ENCODE measurements at regions not wholly inside any gene's neighbourhood (a gene's known extent, or its start where the extent isn't known, plus 50 kb on each side); places are given as distances from the start of the nearest gene placed in this dataset.

- no peaks in the 10 kb centered on the region for H3K36me3 Mint-ChIP-seq
- H3K9me3 ChIP-seq (ENCODE audit: low read length): no peaks in the 10 kb centered on the region
- H3K27me3 ChIP-seq (ENCODE audit: insufficient read depth, low read length, poor library complexity, severe bottlenecking): no peaks in the 10 kb centered on the region
- peaks cover 4% of the 10 kb centered on the region in 2 donors for H3K27me3 Mint-ChIP-seq
- H3K27ac Mint-ChIP-seq: no peak overlapping the region
- H3K4me1 Mint-ChIP-seq: peaks cover 15 to 23% (median 20%) of the 10 kb centered on the region in 3 donors
- H3K27ac ChIP-seq (ENCODE audit: low read depth, low read length): no peak overlapping the region
- no peak overlapping the region for H3K4me3 ChIP-seq (ENCODE audit: low read length)
- DNase-seq: no peak
- H3K4me1 ChIP-seq (ENCODE audit: insufficient read depth, low read length): peaks cover 15% of the 10 kb centered on the region
- H3K4me3 Mint-ChIP-seq: no peak overlapping the region
- peaks cover 0 to 2% (median 0%) of the 10 kb centered on the region in 5 donors for H3K9me3 Mint-ChIP-seq
- no peaks in the 10 kb centered on the region for H3K36me3 ChIP-seq (ENCODE audit: insufficient read depth, low read length)
- ChIA-PET POLR2A (no interaction called here), CTCF (no interaction called here)
These were observed 187.9 kb downstream of the KDR start for GRCh38 chr4:54937501-54937900.

GRCh38 chr4:54933579-54933978 lies 191.8 kb downstream of the KDR start:
- no peak for DNase-seq
- Histone ChIP-seq H3K36me3 (ENCODE audit: insufficient read depth, low read length) (no peaks in the 10 kb centered on the region), H3K4me3 (ENCODE audit: low read length) (no peak overlapping the region), H3K27ac (ENCODE audit: low read depth, low read length) (no peak overlapping the region), H3K27me3 (ENCODE audit: insufficient read depth, low read length, poor library complexity, severe bottlenecking) (no peaks in the 10 kb centered on the region), H3K4me1 (ENCODE audit: insufficient read depth, low read length) (no peaks in the 10 kb centered on the region), H3K9me3 (ENCODE audit: low read length) (no peaks in the 10 kb centered on the region)
- Mint-ChIP-seq H3K9me3 (peaks cover 0 to 2% (median 0%) of the 10 kb centered on the region in 5 donors), H3K36me3 (no peaks in the 10 kb centered on the region), H3K4me3 (no peak overlapping the region), H3K27ac (no peak overlapping the region), H3K27me3 (peaks cover 4% of the 10 kb centered on the region in 2 donors), H3K4me1 (no peaks in the 10 kb centered on the region)
- CTCF ChIA-PET: no interaction called here
- POLR2A ChIA-PET: no interaction called here

GRCh38 chr4:54930226-54930625 lies 195.2 kb downstream of the KDR start:
- Mint-ChIP-seq H3K4me1 (no peaks in the 10 kb centered on the region), H3K9me3 (peaks cover 0 to 4% (median 3%) of the 10 kb centered on the region in 5 donors), H3K4me3 (no peak overlapping the region), H3K36me3 (peaks cover 0 to 3% (median 0%) of the 10 kb centered on the region in 3 donors), H3K27ac (no peak overlapping the region), H3K27me3 (no peaks in the 10 kb centered on the region)
- ChIA-PET CTCF (no interaction called here), POLR2A (no interaction called here)
- Histone ChIP-seq H3K4me3 (ENCODE audit: low read length) (no peak overlapping the region), H3K27ac (ENCODE audit: low read depth, low read length) (no peak overlapping the region), H3K4me1 (ENCODE audit: insufficient read depth, low read length) (no peaks in the 10 kb centered on the region), H3K9me3 (ENCODE audit: low read length) (no peaks in the 10 kb centered on the region), H3K27me3 (ENCODE audit: insufficient read depth, low read length, poor library complexity, severe bottlenecking) (no peaks in the 10 kb centered on the region), H3K36me3 (ENCODE audit: insufficient read depth, low read length) (no peaks in the 10 kb centered on the region)
- DNase-seq: no peak

GRCh38 chr4:54929459-54929858 lies 195.9 kb downstream of the KDR start:
- H3K4me3 ChIP-seq (ENCODE audit: low read length): no peak overlapping the region
- Mint-ChIP-seq H3K27ac (no peak overlapping the region), H3K9me3 (peaks cover 0 to 5% (median 3%) of the 10 kb centered on the region in 5 donors), H3K36me3 (peaks cover 0 to 3% (median 0%) of the 10 kb centered on the region in 3 donors), H3K27me3 (no peaks in the 10 kb centered on the region), H3K4me1 (no peaks in the 10 kb centered on the region), H3K4me3 (no peak overlapping the region)
- POLR2A ChIA-PET: no interaction called here
- no peak overlapping the region for H3K27ac ChIP-seq (ENCODE audit: low read depth, low read length)
- DNase-seq: no peak
- no peaks in the 10 kb centered on the region for H3K27me3 ChIP-seq (ENCODE audit: insufficient read depth, low read length, poor library complexity, severe bottlenecking)
- CTCF ChIA-PET: no interaction called here
- no peaks in the 10 kb centered on the region for H3K9me3 ChIP-seq (ENCODE audit: low read length)
- no peaks in the 10 kb centered on the region for H3K4me1 ChIP-seq (ENCODE audit: insufficient read depth, low read length)
- no peaks in the 10 kb centered on the region for H3K36me3 ChIP-seq (ENCODE audit: insufficient read depth, low read length)

GRCh38 chr4:54924891-54925290 lies 200.5 kb downstream of the KDR start:
- H3K9me3 Mint-ChIP-seq: peaks cover 0 to 9% (median 3%) of the 10 kb centered on the region in 5 donors
- ChIA-PET CTCF (no interaction called here), POLR2A (no interaction called here)

GRCh38 chr4:54915276-54915675 lies 210.1 kb downstream of the KDR start:
- no peak for DNase-seq
- H3K36me3 ChIP-seq (ENCODE audit: insufficient read depth, low read length): no peaks in the 10 kb centered on the region

More at GRCh38 chr4:54924891-54925290, 200.5 kb downstream of the KDR start:
- no peaks in the 10 kb centered on the region for H3K4me1 Mint-ChIP-seq
- no peak for DNase-seq
- Histone ChIP-seq H3K4me3 (ENCODE audit: low read length) (no peak overlapping the region), H3K9me3 (ENCODE audit: low read length) (no peaks in the 10 kb centered on the region), H3K27ac (ENCODE audit: low read depth, low read length) (no peak overlapping the region), H3K4me1 (ENCODE audit: insufficient read depth, low read length) (no peaks in the 10 kb centered on the region), H3K27me3 (ENCODE audit: insufficient read depth, low read length, poor library complexity, severe bottlenecking) (no peaks in the 10 kb centered on the region), H3K36me3 (ENCODE audit: insufficient read depth, low read length) (no peaks in the 10 kb centered on the region)
- no peak overlapping the region for H3K4me3 Mint-ChIP-seq
- H3K36me3 Mint-ChIP-seq: peaks cover 0 to 3% (median 0%) of the 10 kb centered on the region in 3 donors
- no peak overlapping the region for H3K27ac Mint-ChIP-seq
- H3K27me3 Mint-ChIP-seq: no peaks in the 10 kb centered on the region

GRCh38 chr4:54914781-54915180 lies 210.6 kb downstream of the KDR start:
- no peak for DNase-seq
- peaks cover 0 to 2% (median 0%) of the 10 kb centered on the region in 5 donors for H3K9me3 Mint-ChIP-seq
- H3K4me1 Mint-ChIP-seq: no peaks in the 10 kb centered on the region
- no peaks in the 10 kb centered on the region for H3K9me3 ChIP-seq (ENCODE audit: low read length)
- H3K27me3 Mint-ChIP-seq: no peaks in the 10 kb centered on the region
- H3K27me3 ChIP-seq (ENCODE audit: insufficient read depth, low read length, poor library complexity, severe bottlenecking): no peaks in the 10 kb centered on the region
- no peaks in the 10 kb centered on the region for H3K36me3 Mint-ChIP-seq
- CTCF ChIA-PET: no interaction called here
- no peak overlapping the region for H3K4me3 Mint-ChIP-seq
- H3K27ac ChIP-seq (ENCODE audit: low read depth, low read length): no peak overlapping the region
- no peaks in the 10 kb centered on the region for H3K4me1 ChIP-seq (ENCODE audit: insufficient read depth, low read length)
- H3K4me3 ChIP-seq (ENCODE audit: low read length): no peak overlapping the region
- H3K27ac Mint-ChIP-seq: no peak overlapping the region
- POLR2A ChIA-PET: no interaction called here
- no peaks in the 10 kb centered on the region for H3K36me3 ChIP-seq (ENCODE audit: insufficient read depth, low read length)

More at GRCh38 chr4:54915276-54915675, 210.1 kb downstream of the KDR start:
- Mint-ChIP-seq H3K4me1 (no peaks in the 10 kb centered on the region), H3K27ac (no peak overlapping the region), H3K9me3 (peaks cover 0 to 2% (median 0%) of the 10 kb centered on the region in 5 donors), H3K4me3 (no peak overlapping the region), H3K36me3 (no peaks in the 10 kb centered on the region), H3K27me3 (no peaks in the 10 kb centered on the region)
- Histone ChIP-seq H3K27me3 (ENCODE audit: insufficient read depth, low read length, poor library complexity, severe bottlenecking) (no peaks in the 10 kb centered on the region), H3K27ac (ENCODE audit: low read depth, low read length) (no peak overlapping the region), H3K9me3 (ENCODE audit: low read length) (no peaks in the 10 kb centered on the region), H3K4me3 (ENCODE audit: low read length) (no peak overlapping the region), H3K4me1 (ENCODE audit: insufficient read depth, low read length) (no peaks in the 10 kb centered on the region)
- CTCF ChIA-PET: no interaction called here
- POLR2A ChIA-PET: no interaction called here

- Mint-ChIP-seq H3K9me3 (peaks cover 0 to 2% (median 0%) of the 10 kb centered on the region in 5 donors), H3K36me3 (no peaks in the 10 kb centered on the region), H3K4me3 (no peak overlapping the region), H3K4me1 (no peaks in the 10 kb centered on the region), H3K27ac (no peak overlapping the region), H3K27me3 (no peaks in the 10 kb centered on the region)
- no peak overlapping the region for H3K4me3 ChIP-seq (ENCODE audit: low read length)
- POLR2A ChIA-PET: no interaction called here
- no peak overlapping the region for H3K27ac ChIP-seq (ENCODE audit: low read depth, low read length)
- DNase-seq: no peak
- no peaks in the 10 kb centered on the region for H3K36me3 ChIP-seq (ENCODE audit: insufficient read depth, low read length)
- CTCF ChIA-PET: no interaction called here
- no peaks in the 10 kb centered on the region for H3K4me1 ChIP-seq (ENCODE audit: insufficient read depth, low read length)
- H3K9me3 ChIP-seq (ENCODE audit: low read length): no peaks in the 10 kb centered on the region
- no peaks in the 10 kb centered on the region for H3K27me3 ChIP-seq (ENCODE audit: insufficient read depth, low read length, poor library complexity, severe bottlenecking)
These were observed 211.5 kb downstream of the KDR start for GRCh38 chr4:54913751-54914526.
